G401 (cell line): ENCODE measurements at regions not wholly inside any gene's neighbourhood (a gene's known extent, or its start where the extent isn't known, plus 50 kb on each side); places are given as distances from the start of the nearest gene placed in this dataset.
"Not testable (repeated sequence)": the region's sequence is repeated elsewhere in the genome, so short reads cannot be mapped to it uniquely, and the experiment has no call there.

ENCODE experiments used
- DNase-seq: peaks from one replicate; pipeline ENCODE4 v3.0.0-alpha.2; 2015; ENCODE audit warnings: low spot score
- in situ Hi-C: cut with HindIII; loops from 2 replicates; pipeline ENCODE4 v1.10.0; 2016; ENCODE audit warnings: low sequenced_read_pairs, mixed read lengths

GRCh38 chr2:85945172-85945571 lies 56.4 kb upstream of the ST3GAL5 start:
- DNase-seq, result no peak
- in situ Hi-C loops, result no loop called here

GRCh38 chr2:85942346-85942957 lies 53.7 kb upstream of the ST3GAL5 start:
- in situ Hi-C loops, result no loop called here
- no peak for DNase-seq

- DNase-seq, in situ Hi-C loops: not testable (repeated sequence)
Measured at GRCh38 chr2:85941490-85941889, 52.7 kb upstream of the ST3GAL5 start.

GRCh38 chr2:85939131-85939530 lies 50.3 kb upstream of the ST3GAL5 start:
- in situ Hi-C loops, result no loop called here
- DNase-seq, result no peak
